Ovary (tissue), 7 donors: ENCODE measurements at regions not wholly inside any gene's neighbourhood (a gene's known extent, or its start where the extent isn't known, plus 50 kb on each side); places are given as distances from the start of the nearest gene placed in this dataset.

Experiments used
- DNase-seq, 5 donors: peaks; one replicate each; pipeline ENCODE4 v3.0.0-alpha.2; 2019 to 2020
- H3K27ac ChIP-seq, 2 donors: fragments of 200-600 bp; one replicate each; pipeline versions ENCODE4 v1.5.1 to v1.8.0; 2019 to 2022
- H3K27me3 ChIP-seq: fragments of 200-600 bp; one replicate; pipeline ENCODE4 v1.8.0; 2022
- H3K36me3 ChIP-seq: fragments of 200-600 bp; sonication (generic); one replicate; pipeline ENCODE4 v1.5.1; 2019
- H3K4me1 ChIP-seq: one replicate; pipeline ENCODE4 v1.8.1; 2013; ENCODE audit warnings: mild to moderate bottlenecking, moderate library complexity; ENCODE audit not compliant: insufficient read depth
- H3K4me3 ChIP-seq: fragments of 200-600 bp; sonication (generic); one replicate; pipeline ENCODE4 v1.5.1; 2017
- H3K9me3 ChIP-seq, 2 donors: fragments of 200-600 bp in 1 of 2; sonication (generic) in 1 of 2; one replicate each; pipeline versions ENCODE4 v1.5.1 to v1.8.1; 2013 to 2019; ENCODE audit warnings: mild to moderate bottlenecking in 1 of 2, moderate library complexity in 1 of 2
- CTCF ChIP-seq, 3 donors: fragments of 450-650 bp in 2 of 3; fragments of 200-600 bp in 1 of 3; IDR thresholded peaks; one replicate each; pipeline versions ENCODE4 v1.5.1 to v1.8.0; 2016 to 2022; ENCODE audit warnings: antibody characterized with exemption in 3 of 3, mild to moderate bottlenecking in 1 of 3
- EP300 ChIP-seq: sonication (generic); formaldehyde crosslinking; IDR thresholded peaks from one replicate; pipeline ENCODE4 v1.6.1; 2017; ENCODE audit warnings: antibody characterized with exemption
- POLR2A ChIP-seq: fragments of 450-650 bp; IDR thresholded peaks from one replicate; pipeline ENCODE4 v1.6.1; 2017; ENCODE audit warnings: antibody characterized with exemption, mild to moderate bottlenecking, moderate library complexity
- WGBS, 3 donors: extraction: QIAGEN DNeasy Blood & Tissue Kit in 1 of 3; methylation state at CpG; one replicate each; pipeline versions ENCODE4 v1.1.5 to v1.1.7; 2013 to 2017; 5-methylcytosine and 5-hydroxymethylcytosine counted together
- intact Hi-C, 4 donors: fragments of 100-400 bp; cut with DNase I; formaldehyde crosslinking; loops; one replicate each; pipeline versions ENCODE4 v1.11.0 to v1.15.1; 2022 to 2023
- donor health status: DM: no; HTN: no; CAD: no; lungs with moderate emphysema.
- donor health status: DM: no; HTN: no; CAD: no.
- donor health status: Bipolar disorder and iron deficiency.
- donor health status: DM: no; HTN: no; CAD: no.
- donor health status: DM: yes; HTN: yes; CAD: no.

- no peak for TF ChIP-seq EP300
- TF ChIP-seq CTCF (IDR thresholded peaks at IDR 0.05), result no peak
- TF ChIP-seq POLR2A, result no peak
- no peak for DNase-seq
- H3K4me3 ChIP-seq, result no peak overlapping the region
- intact Hi-C loops, result no loop called here
- H3K27ac ChIP-seq, result no peak overlapping the region
- H3K4me1 ChIP-seq, result no peaks in the 10 kb centered on the region
- 88 to 94% (median 93%) methylated on average over 1 of the region's 1 CpG for WGBS, 3 donors
- no peaks in the 10 kb centered on the region for H3K9me3 ChIP-seq
- H3K36me3 ChIP-seq, result no peaks in the 10 kb centered on the region
- no peaks in the 10 kb centered on the region for H3K27me3 ChIP-seq
Observed at GRCh38 chr7:91630581-91631380, 249.7 kb downstream of the MTERF1 start.

- TF ChIP-seq POLR2A (no peak), CTCF (IDR thresholded peaks at IDR 0.05) (no peak), EP300 (no peak)
- no peaks in the 10 kb centered on the region for H3K27me3 ChIP-seq
- WGBS, 3 donors, result 69 to 81% (median 72%) methylated on average over 3 of the region's 3 CpGs
- intact Hi-C loops, result no loop called here
- H3K9me3 ChIP-seq, result no peaks in the 10 kb centered on the region
- no peaks in the 10 kb centered on the region for H3K4me1 ChIP-seq
- no peak overlapping the region for H3K4me3 ChIP-seq
- no peak for DNase-seq
- H3K36me3 ChIP-seq, result no peaks in the 10 kb centered on the region
- no peak overlapping the region for H3K27ac ChIP-seq
Observed at GRCh38 chr7:91632234-91632940, 248.1 kb downstream of the MTERF1 start.

GRCh38 chr7:91633013-91633441 is 247.5 kb downstream of the MTERF1 start:
- 87 to 91% (median 90%) methylated on average over 8 of the region's 8 CpGs for WGBS, 3 donors

More at GRCh38 chr7:91633013-91633441, 247.5 kb downstream of the MTERF1 start:
- no peaks in the 10 kb centered on the region for H3K4me1 ChIP-seq
- H3K27ac ChIP-seq, result no peak overlapping the region
- H3K36me3 ChIP-seq, result no peaks in the 10 kb centered on the region
- DNase-seq, result no peak
- TF ChIP-seq POLR2A (no peak), EP300 (no peak), CTCF (IDR thresholded peaks at IDR 0.05) (no peak)
- no peaks in the 10 kb centered on the region for H3K27me3 ChIP-seq
- intact Hi-C loops, result no loop called here
- H3K9me3 ChIP-seq, result no peaks in the 10 kb centered on the region
- no peak overlapping the region for H3K4me3 ChIP-seq
